NCI-H2196 (cell line): ENCODE measurements at regions not wholly inside any gene's neighbourhood (a gene's known extent, or its start where the extent isn't known, plus 50 kb on each side); places are given as distances from the start of the nearest gene placed in this dataset.
"Not testable (repeated sequence)": the region's sequence is repeated elsewhere in the genome, so short reads cannot be mapped to it uniquely, and the experiment has no call there.

ENCODE experiments used
- DNase-seq: peaks from one replicate; lab custom pipeline; 2025; ENCODE audit not compliant: unreplicated experiment; lab: John Stamatoyannopoulos, UW

DNA sequence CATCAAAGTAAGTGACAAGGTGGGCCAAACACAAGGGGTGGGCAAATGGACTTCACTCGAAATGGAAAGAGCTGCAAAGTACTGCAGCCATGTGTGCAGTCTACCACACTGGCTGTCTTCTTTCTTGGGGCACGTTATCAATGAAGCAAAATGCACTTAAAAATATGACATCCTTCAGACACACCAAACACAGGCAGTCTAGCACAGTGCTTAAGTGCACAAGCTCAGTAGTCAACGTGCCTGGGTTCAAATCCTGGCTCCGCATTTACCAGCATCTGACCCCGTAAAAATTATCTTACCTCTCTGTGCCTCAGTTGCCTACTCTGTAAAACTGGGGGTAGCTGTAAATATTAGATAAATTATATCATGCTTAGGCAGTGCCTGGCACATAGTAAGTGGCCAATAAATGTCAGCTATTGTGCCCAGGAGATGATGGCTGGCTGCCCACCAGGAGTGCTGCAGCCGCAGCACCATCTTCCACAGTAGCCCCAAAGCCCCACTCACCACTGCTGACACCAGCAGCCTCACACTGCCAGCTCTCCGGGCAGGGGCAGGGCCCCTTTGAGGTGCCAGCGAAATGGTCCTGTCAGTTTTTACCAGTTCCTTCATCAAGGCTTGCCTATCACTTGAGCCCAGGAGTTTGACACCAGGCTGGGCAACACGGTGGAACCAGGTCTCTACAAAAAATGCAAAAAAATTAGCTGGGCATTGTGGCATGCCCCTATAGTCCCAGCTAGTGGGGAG, 121.8 kb upstream of the SLC1A4 start:
- DNase-seq = no peak

DNA sequence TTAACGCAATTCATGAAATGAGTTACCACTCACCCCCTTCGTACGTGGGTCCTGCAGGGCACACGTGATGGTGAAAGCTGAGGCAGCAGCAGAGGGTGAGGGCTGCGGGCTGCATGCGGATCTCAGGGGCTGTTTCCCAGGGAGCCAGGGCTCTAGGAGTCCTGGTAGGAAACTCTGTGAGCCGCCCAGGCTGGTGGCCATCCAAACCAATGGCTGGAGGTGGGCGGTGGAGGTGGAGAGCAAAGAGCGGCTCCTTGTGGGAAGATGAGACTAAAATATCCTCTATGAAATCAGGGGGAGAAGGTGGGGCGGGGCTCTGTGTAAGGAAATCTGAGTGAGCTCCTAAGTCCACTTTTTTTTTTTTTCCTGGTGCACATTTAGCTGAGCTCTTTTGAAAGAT, 120.1 kb upstream of the SLC1A4 start:
- no peak for DNase-seq

DNA sequence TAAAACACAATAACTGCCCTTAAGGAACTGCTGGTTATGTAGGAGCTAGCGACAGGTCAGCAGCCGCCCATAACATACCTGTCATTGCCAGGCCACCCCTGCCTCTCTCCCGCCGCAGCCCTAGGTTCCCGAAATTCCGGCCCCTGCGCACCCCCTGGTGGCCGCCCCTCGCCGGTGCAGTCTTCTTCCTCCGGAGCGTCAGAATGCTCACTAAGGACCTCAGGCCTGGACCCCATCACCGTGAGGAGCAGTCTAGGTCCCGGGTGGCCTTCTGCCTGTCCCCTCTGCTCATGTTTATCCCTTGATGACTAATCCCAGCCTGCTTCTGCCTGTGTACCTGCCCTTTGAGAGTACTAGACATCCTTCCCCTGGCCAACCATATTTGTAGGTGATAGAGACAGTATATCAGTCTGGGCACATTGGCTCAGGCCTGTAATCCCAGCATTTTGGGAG, 115.7 kb upstream of the SLC1A4 start:
- DNase-seq = peak; percentile 50

DNA sequence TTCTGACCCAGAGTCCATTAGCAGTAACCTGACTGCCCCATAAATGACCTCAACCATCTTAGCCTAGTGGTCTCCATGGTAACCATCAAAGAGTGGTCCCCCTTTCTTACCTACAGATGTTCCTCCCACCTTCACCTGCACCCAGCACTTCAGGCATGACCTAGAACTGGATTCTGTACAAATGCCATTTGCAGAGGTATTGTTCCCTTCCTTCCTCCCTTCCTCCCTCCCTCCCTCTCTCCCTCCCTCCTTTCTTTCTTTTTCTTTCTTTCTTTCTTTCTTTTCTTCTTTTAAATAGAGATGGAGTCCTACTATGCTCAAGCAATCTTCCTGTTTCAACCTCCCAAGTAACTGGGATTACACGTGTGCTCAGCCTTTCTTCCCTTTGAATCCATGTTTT, 114.6 kb upstream of the SLC1A4 start:
- DNase-seq = no peak

DNA sequence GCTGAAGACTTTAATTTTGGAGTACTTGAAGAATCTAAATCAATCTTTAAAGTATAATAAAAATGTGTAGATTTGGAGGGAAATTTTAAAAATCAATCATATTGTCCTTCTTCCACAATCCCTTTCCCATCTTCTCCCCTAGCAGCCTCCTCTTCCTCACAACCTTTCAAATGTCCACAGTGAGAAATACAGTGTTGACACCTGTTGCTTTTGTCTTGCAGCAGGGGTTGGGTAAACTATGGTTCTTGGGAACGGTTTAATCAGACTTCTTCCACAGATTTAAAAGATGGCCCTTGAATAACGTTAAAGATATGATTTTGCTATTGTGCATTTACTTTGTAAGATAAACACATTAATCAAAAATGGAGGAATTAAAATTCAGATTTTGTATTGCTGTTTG, 113.8 kb upstream of the SLC1A4 start:
- no peak for DNase-seq

DNA sequence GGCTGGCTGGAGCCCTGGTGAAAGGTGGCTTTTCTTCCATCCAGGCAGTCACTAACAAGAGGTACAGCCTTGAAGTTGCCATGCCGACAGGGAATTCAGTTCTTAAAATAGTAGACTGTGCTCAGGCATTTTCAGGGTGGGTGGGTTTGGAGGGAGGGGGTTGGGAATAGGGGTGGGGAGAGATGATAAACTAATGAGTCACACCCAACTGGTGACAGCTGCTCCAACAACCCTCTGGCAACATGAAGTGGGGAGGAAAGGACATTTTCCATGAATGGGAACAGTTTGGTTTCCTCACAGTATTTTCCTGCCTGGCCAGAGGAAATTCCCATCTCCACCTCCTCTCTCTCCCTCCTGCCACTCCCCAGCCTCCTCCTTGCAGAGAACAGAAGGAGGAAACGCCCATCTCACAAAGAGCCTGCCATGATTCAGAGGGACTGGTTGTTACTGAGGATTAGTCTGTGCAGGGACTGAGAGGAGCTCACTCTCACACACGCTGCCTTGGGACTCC, 113.0 kb upstream of the SLC1A4 start:
- DNase-seq = no peak

DNA sequence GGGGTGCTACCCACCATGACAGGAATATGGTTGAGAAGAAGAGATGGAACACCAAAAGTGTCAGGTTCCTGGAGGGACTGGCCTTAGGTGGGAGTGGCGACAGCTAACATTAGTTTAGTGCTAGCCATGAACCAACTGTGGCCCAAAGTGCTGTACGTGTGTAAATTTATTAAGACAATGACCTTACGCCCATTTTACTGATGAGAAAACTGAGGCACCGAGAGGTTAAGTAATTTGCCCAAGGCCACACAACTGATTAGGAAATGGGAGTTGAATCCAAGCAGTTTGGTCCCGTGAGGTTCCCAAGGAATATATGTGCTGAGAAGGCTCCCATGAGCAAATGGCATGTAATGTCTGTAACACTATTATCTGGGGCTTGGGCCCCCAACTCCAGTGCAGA, 109.5 kb upstream of the SLC1A4 start:
- DNase-seq = no peak

DNA sequence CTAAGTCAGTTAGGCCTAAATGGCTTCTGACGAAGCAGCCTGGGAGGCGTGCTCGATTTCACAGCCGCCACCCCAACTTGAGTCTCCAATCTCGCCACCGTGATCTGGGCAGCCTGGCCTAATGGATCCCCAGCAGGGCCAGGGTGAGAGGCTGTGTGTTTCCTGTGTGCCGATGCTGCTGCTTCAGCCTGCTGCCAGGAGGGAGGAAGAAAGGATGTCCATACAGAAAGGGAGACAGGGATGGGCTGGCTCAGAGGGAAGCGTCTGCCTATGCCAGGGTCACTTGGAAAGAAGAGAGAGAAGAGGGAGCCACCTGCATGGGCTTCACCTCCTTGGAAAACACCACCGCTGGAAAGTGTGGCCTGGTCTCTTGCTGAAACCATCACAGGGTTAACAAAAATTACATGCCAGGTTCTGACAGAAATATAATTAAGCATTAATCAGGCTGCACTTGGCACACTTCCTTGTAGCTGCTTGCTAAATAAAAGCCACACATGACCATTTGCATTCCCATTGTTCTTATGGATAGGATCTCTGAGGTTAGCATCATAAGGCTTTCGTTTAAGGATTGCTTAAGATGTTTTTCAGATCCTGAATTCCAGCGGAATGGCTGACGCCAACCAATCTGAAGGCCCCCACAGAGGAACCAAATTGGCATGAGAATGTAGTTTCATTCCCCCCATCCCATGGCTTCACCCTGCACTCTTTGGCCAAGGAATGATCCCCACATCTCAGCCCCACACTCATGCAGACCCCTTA, 108.8 kb upstream of the SLC1A4 start:
- DNase-seq = no peak

DNA sequence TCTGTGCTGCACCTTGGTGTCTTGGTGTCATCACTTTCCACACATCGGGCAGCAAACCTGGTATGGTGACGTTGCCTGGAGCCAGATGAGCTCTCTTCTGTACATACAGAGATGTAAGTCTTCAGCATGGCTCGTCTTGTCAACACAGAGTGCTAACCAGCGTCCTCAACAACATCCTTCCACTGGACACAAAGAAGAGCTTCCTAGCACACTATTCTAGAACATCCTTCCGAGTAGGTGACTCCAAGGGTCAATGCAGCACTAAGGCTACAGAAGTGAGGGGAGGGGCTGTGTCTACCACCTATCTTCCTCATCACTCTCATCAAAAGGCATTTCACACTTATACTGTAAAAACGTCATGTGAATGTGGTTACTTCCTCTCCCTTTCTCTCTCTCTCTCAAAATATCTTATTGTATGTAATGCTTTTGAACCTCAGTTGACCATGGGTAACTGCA, 108.1 kb upstream of the SLC1A4 start:
- no peak for DNase-seq

DNA sequence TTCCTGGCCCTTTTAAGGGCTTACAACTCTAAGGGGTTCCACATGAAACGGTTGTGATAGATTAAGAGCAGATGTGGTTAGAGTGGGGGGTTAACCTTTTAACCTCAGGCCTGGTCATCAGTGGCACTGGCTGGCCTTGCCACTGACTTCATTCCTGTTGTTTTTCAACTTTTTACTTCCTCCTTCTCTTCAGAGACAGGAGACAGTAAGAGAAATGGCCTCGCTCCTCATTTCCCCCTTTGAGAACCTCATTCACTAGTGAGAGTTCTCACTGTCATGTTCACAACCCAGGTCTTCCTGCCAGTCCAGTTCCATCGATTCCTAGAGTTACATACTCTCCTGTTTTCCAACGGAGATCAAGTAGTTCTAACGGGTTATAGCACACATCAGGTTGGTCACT, 101.6 kb upstream of the SLC1A4 start:
- no peak for DNase-seq

DNA sequence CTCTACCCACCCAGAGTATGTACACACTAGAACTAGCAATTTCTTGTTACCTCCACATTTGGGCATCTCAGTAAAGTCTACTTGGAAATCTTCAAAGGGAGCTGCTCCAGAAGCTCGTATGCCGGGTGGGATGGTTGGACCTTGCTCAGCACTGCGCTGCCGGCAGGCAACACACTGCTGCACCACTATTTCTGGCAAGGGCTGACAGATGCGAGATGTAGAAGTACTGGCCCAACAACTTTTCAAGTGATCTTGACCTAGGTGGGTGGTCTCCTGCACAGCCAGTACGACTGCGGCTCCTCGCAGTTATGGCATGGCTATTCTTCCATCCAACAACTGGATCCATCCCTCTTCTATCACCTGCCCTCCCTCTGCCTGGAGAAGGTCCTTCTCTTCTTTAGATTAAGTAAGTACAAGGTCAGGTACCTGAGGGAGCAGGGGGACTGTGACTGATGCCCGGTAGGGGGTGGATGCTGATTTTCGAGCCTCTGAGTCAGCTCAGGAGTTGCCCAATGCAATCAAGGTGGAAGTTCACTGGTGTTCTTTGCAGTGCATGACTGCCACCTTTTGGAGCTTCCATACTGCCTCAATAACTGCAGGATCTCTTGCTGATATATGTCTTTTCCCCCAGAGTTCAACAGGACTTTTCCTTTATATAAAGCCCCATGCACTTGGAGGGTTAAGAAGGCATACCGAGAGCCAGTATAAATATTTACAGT, 100.4 kb upstream of the SLC1A4 start:
- no peak for DNase-seq

DNA sequence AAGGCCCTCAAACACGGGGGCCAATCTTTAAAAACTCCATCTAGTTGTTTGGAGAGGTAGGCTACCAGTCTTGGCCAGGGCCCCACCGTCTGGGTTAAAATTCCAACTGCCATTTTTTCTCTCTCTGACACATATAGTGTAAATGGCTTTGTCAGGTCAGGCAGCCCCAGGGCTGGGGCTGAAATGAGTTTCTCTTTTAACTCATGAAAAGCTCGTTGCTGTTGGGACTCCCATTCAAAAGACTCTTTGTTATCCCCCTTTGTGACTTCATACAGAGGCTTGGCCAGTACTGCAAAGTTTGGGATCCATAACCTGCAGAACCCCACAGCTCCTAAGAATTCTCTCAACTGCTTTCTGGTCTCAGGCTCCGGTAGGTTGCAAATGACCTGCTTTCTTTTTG, 99.4 kb upstream of the SLC1A4 start:
- DNase-seq = no peak

DNA sequence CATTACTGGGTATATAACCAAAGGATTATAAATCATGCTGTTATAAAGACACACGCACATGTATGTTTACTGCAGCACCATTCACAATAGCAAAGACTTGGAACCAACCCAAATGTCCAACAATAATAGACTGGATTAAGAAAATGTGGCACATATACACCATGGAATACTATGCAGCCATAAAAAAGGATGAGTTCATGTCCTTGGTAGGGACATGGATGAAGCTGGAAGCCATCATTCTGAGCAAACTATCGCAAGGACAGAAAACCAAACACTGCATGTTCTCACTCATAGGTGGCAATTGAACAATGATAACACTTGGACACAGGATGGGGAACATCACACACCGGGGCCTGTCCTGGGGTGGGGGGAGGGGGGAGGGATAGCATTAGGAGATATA, 92.6 kb upstream of the SLC1A4 start:
- DNase-seq = not testable (repeated sequence)

DNA sequence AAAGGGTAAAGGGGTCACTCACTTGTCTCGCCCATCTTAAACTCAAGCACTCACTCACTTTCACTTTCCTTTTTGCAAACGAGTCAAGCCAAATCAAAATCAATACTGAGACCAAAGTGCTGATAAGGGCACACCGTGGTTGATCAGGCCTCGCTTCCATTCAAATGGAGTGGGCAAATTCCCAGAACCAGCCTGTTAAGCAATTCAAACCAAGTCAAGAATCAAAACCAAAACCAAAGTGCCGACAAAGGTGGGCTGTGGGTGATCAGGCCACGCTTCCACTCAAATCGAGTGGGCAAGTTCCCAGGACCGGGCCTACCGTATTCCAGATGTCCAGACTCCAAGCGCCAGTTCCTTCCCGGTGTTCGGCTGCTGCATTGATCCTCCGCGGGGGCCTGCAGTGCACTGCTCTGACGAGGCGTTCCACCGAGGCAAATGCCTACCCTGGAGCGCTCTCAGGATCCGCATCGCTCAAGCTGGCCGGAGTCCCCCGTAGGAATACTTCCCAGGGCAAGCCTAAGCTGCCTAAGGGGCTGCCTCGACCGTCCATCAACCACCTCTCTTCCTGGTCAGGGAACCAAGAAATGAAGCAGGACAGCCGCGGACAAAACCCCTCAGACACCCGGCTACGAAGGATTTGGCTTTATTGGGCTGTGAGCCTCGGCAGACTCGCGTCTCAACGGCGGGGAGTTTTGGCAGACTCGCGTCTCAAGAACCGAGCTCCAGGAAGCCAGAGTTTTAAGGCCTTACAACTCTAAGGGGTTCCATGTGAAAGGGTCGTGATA, 89.9 kb upstream of the SLC1A4 start:
- DNase-seq = no peak

DNA sequence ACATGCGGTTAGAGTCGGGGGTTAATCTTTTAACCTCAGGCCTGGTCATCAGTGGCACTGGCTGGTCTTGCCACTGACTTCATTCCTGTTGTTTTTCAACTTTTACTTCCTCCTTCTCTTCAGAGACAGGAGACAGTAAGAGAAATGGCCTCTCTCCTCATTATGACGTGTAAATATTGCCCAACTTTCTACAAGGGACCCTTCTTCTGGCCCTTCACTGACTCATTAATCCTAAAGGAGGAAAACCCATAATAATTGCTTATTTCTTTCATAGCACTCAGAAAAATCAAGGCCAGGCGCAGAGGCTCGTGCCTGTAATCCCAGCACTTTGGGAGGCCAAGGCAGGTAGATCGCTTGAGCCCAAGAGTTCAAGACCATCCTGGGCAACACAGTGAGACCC, 89.3 kb upstream of the SLC1A4 start:
- not testable (repeated sequence) for DNase-seq

DNA sequence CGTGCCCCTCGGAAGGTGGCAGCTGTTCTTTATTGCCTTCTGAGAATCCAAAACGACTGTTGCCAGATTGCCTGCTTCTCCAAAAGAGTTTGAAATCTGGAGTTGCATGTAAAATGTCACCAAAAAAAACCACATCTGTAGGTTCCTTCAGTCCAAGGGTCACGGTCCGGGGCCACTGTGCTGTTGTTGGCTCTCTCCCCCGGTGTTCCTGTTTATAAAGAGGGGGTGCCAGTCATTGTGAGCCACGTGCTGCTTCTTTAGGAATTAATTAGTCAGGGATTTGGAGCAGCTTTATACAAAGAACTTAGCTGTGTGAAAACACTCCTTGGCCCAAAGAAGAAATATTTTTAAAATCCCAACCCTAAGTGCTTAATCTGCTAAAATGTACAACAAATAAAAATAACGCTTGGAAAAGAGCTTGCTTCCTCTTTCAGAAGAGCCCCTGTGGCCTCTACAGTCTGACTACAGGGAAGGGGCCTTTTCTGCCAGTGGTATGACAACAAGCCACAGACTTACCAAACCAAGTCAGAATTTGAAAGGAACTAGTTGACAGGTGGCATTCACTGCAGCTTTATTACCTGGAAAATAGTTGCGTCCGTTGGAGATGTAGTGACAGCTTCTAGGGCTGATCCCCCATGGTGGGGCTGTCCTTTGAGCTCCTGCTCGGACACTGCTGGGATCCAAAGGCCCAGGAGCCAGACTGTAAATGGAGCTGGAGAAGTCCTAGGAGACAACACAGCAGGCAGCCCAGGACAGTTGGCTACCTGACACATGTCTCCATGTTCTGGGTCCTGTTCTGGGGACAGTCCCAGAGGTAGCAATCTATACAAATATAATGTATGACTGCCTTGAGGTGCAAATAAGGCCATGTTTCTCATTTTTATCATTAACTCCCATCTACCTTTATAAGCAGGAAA, 84.5 kb upstream of the SLC1A4 start:
- DNase-seq = no peak

DNA sequence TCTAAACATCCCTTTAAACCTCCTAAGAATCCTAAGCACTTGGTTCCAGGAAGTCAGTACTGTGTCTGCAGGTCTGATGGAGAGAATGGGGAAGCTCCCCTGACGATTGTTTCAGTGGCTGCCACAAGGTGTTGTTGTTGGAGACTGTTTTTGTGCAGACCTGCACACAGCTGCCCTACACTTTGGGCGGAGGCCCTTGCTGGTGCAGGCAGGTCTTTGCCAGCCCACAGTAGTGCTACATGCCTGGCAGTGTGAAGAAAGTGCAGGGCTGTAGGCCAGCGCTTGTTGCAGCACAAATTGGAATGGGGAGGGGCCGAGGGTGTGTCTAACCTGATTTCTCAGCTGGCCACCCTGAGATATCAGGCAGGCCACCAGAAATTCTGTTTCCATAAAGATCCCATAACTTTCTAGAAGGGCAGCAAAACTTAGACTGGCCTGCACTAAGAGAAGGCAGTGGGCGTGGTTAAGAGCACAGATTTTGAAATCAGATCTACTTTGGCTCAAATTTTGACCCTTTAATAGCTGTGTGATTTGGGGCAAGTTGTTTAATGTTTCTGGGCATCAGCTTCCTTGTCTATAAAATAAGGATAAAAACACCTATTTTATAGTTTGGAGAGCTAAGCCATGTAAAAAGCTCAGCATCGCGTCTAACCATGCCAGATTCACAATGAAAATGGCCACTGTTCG, 83.7 kb upstream of the SLC1A4 start:
- no peak for DNase-seq

DNA sequence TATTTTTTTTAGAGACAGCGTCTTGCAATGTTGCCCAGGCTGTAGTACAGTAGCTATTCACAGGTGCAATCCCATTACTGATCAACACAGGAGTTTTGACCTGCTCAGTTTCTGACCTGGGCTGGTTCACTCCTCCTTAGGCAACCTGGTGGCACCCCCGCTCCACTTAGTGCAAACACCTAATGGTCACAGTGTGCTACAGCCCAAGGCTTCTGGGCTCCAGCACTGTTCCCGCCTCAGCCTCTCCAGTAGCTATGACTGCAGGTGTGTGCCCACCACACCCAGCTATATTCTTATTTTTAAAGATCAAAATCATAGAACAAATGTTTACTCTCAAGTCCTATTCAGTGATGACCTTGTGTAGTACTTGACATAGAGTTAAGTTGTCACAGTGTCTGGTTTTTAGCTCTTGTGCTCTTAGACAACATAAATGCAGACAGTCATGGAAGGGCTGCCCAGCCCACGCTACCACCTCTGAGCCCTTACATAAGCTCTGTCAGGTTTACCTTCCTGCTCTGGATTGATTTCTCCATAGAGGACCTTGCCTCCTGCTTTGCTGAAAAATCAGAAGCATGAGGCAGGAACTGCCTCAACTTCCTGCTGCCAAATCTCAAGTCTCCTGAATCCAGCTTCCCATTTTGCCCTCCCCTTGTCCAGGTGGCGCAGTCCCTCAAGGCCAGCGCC, 82.2 kb upstream of the SLC1A4 start:
- DNase-seq = no peak

DNA sequence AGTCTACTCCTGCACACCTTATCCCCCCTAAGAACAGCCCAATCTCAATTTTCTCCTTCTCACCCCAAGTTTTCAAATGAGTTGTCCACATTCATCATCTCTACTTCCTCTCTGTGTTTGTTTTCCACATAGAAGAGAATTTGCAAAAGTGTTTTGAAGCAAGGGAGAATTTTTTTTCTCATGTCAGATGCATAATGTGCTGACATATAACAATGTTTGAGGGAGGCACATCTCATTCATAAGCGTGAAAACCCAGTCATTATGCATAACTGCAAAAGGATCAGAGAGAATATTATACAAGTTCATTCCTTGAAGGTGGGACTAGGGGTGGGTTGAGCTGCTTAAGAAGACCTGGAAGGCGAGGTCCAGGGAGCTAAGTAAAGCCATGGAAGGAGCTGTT, 80.8 kb upstream of the SLC1A4 start:
- DNase-seq = no peak
